Liver (tissue), 8 donors: ENCODE measurements at regions not wholly inside any gene's neighbourhood (a gene's known extent, or its start where the extent isn't known, plus 50 kb on each side); places are given as distances from the start of the nearest gene placed in this dataset.

Experiments used
- DNase-seq: peaks from one replicate; pipeline ENCODE4 v3.0.0-alpha.2; 2017; ENCODE audit warnings: low spot score
- H3K27ac ChIP-seq, 2 donors: one replicate each; pipeline ENCODE4 v1.7.0; 2013; ENCODE audit warnings: inconsistent platforms in 2 of 2, low read length in 2 of 2, control low read depth in 1 of 2, low read depth in 1 of 2, mild to moderate bottlenecking in 1 of 2
- H3K27me3 ChIP-seq, 4 donors: one replicate each; pipeline versions ENCODE4 v1.6.1 to v1.7.0; 2013; ENCODE audit warnings: low read length in 3 of 4, inconsistent platforms in 1 of 4, mild to moderate bottlenecking in 1 of 4, moderate library complexity in 1 of 4; ENCODE audit not compliant: control insufficient read depth in 4 of 4, insufficient read depth in 4 of 4
- H3K36me3 ChIP-seq, 4 donors: one replicate each; pipeline versions ENCODE4 v1.6.1 to v1.7.0; 2013; ENCODE audit warnings: low read length in 3 of 4, mild to moderate bottlenecking in 3 of 4, low read depth in 1 of 4, moderate library complexity in 1 of 4; ENCODE audit not compliant: control insufficient read depth in 4 of 4, insufficient read depth in 3 of 4
- H3K4me1 ChIP-seq, 4 donors: one replicate each; pipeline versions ENCODE4 v1.6.1 to v1.7.0; 2013; ENCODE audit warnings: low read length in 3 of 4, mild to moderate bottlenecking in 3 of 4, moderate library complexity in 1 of 4; ENCODE audit not compliant: control insufficient read depth in 4 of 4, insufficient read depth in 4 of 4
- H3K4me3 ChIP-seq, 3 donors: one replicate each; pipeline versions ENCODE4 v1.6.1 to v1.7.0; 2013; ENCODE audit warnings: low read length in 3 of 3, control low read depth in 1 of 3, low read depth in 1 of 3, mild to moderate bottlenecking in 1 of 3
- H3K9ac ChIP-seq, 2 donors: one replicate each; pipeline ENCODE4 v1.7.0; 2013; ENCODE audit warnings: low read length in 2 of 2, mild to moderate bottlenecking in 2 of 2, moderate library complexity in 2 of 2, control low read depth in 1 of 2, low read depth in 1 of 2
- H3K9me3 ChIP-seq, 4 donors: one replicate each; pipeline versions ENCODE4 v1.6.1 to v1.7.0; 2013; ENCODE audit warnings: low read length in 3 of 4; ENCODE audit not compliant: control insufficient read depth in 4 of 4
- EGR1 ChIP-seq, 2 donors: IDR thresholded peaks; 2 replicates each; pipeline ENCODE4 v1.6.1; 2016 to 2018; ENCODE audit warnings: antibody characterized with exemption in 2 of 2, low read depth in 2 of 2
- FOXA1 ChIP-seq: IDR thresholded peaks from 2 replicates; pipeline ENCODE4 v1.6.1; 2016; ENCODE audit warnings: antibody characterized with exemption
- FOXA2 ChIP-seq: IDR thresholded peaks from 2 replicates; pipeline ENCODE4 v1.6.1; 2016; ENCODE audit warnings: antibody characterized with exemption
- GABPA ChIP-seq, 2 donors: IDR thresholded peaks in 1 of 2; conservative IDR thresholded peaks in 1 of 2; 2 replicates each; pipeline ENCODE4 v1.6.1; 2016; ENCODE audit warnings: antibody characterized with exemption in 2 of 2, mild to moderate bottlenecking in 1 of 2, moderate library complexity in 1 of 2
- HNF4A ChIP-seq, 2 donors: conservative IDR thresholded peaks; 2 replicates each; pipeline ENCODE4 v1.6.1; 2016; ENCODE audit warnings: antibody characterized with exemption in 2 of 2, mild to moderate bottlenecking in 2 of 2
- HNF4G ChIP-seq: IDR thresholded peaks from 2 replicates; pipeline ENCODE4 v1.6.1; 2016; ENCODE audit warnings: antibody characterized with exemption
- JUND ChIP-seq, 2 donors: IDR thresholded peaks; 2 replicates each; pipeline ENCODE4 v1.6.1; 2016; ENCODE audit warnings: antibody characterized with exemption in 2 of 2
- NR2F2 ChIP-seq: IDR thresholded peaks from 2 replicates; pipeline ENCODE4 v1.6.1; 2016; ENCODE audit warnings: antibody characterized with exemption
- RAD21 ChIP-seq, 2 donors: IDR thresholded peaks; 2 replicates each; pipeline ENCODE4 v1.6.1; 2016; ENCODE audit warnings: antibody characterized with exemption in 2 of 2, mild to moderate bottlenecking in 2 of 2
- RXRA ChIP-seq, 2 donors: IDR thresholded peaks; 2 replicates each; pipeline ENCODE4 v1.6.1; 2017 to 2018; ENCODE audit warnings: antibody characterized with exemption in 2 of 2, mild to moderate bottlenecking in 1 of 2
- SP1 ChIP-seq: IDR thresholded peaks from 2 replicates; pipeline ENCODE4 v1.6.1; 2018; ENCODE audit warnings: antibody characterized with exemption, mild to moderate bottlenecking
- TAF1 ChIP-seq: conservative IDR thresholded peaks from 2 replicates; pipeline ENCODE4 v1.6.1; 2016; ENCODE audit warnings: antibody characterized with exemption, mild to moderate bottlenecking
- YY1 ChIP-seq: IDR thresholded peaks from 2 replicates; pipeline ENCODE4 v1.6.1; 2016; ENCODE audit warnings: antibody characterized with exemption, mild to moderate bottlenecking
- WGBS: extraction: QIAGEN DNeasy Blood & Tissue Kit; methylation state at CpG from one replicate; pipeline ENCODE4 v1.1.7; 2013; 5-methylcytosine and 5-hydroxymethylcytosine counted together
- TF ChIP-seq, protein P1 (sequence below): IDR thresholded peaks from 2 replicates; pipeline ENCODE4 v1.6.1; 2016; ENCODE audit warnings: antibody characterized with exemption
- TF ChIP-seq, protein P2 (sequence below): IDR thresholded peaks from 2 replicates; pipeline ENCODE4 v1.6.1; 2016; ENCODE audit warnings: antibody characterized with exemption
- TF ChIP-seq, protein P3 (sequence below): fragments of 150-350 bp; IDR thresholded peaks from 2 replicates; pipeline ENCODE4 v1.5.1; 2017; ENCODE audit warnings: improper control_type of control experiment, low read depth, low read length; ENCODE audit not compliant: missing input control
- TF ChIP-seq, protein P4 (sequence below): IDR thresholded peaks from 2 replicates; pipeline ENCODE4 v1.6.1; 2016; ENCODE audit warnings: antibody characterized with exemption
- TF ChIP-seq, protein P5 (sequence below): IDR thresholded peaks from 2 replicates; pipeline ENCODE4 v1.6.1; 2016; ENCODE audit warnings: antibody characterized with exemption, mild to moderate bottlenecking
- donor health status: healthy.
- donor health status: healthy.
- donor health status: healthy.
- donor health status: healthy.
- donor health status: healthy.

DNA sequence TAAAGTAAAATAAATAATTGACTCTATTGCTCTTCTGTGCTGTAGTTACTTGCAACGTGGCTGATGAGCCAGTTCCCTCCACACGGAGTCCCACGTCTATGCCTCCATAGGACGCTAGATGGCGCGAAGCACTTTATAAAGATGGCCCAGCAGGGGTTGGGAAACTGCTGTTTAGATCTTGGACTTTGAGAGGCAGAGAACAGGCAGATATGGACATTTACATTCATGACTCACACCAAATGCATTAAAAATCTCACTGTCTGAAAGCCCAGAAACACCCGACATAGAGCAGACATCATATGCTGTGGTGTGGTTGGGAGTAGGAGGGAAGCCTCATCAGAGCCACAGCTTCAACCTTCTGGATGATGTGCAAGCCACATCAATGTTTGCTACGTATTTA, 643.1 kb upstream of the ARGLU1 start:
- Histone ChIP-seq H3K27me3 (peaks cover 0 to 7% (median 0%) of the 10 kb centered on the region in 4 donors), H3K9ac (no peak overlapping the region), H3K27ac (no peak overlapping the region), H3K4me3 (no peak overlapping the region), H3K9me3 (no peaks in the 10 kb centered on the region), H3K4me1 (no peaks in the 10 kb centered on the region), H3K36me3 (no peaks in the 10 kb centered on the region)
- 10% methylated on average over 8 of the region's 8 CpGs for WGBS
- peak; percentile 62 for DNase-seq
- TF ChIP-seq, protein P1, sequence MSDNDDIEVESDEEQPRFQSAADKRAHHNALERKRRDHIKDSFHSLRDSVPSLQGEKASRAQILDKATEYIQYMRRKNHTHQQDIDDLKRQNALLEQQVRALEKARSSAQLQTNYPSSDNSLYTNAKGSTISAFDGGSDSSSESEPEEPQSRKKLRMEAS = no peak
- TF ChIP-seq EGR1 (IDR thresholded peaks at IDR 0.05; ENCODE audit: low read depth in 2 of 2) = no peak
- no peak for TF ChIP-seq SP1
- TF ChIP-seq JUND (IDR thresholded peaks at IDR 0.05) = no peak
- peak; percentile 63 to 74 for TF ChIP-seq HNF4A (conservative IDR thresholded peaks at IDR 0.05)
- TF ChIP-seq, protein P2, sequence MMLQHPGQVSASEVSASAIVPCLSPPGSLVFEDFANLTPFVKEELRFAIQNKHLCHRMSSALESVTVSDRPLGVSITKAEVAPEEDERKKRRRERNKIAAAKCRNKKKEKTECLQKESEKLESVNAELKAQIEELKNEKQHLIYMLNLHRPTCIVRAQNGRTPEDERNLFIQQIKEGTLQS = peak; percentile 40
- TF ChIP-seq, protein P3, sequence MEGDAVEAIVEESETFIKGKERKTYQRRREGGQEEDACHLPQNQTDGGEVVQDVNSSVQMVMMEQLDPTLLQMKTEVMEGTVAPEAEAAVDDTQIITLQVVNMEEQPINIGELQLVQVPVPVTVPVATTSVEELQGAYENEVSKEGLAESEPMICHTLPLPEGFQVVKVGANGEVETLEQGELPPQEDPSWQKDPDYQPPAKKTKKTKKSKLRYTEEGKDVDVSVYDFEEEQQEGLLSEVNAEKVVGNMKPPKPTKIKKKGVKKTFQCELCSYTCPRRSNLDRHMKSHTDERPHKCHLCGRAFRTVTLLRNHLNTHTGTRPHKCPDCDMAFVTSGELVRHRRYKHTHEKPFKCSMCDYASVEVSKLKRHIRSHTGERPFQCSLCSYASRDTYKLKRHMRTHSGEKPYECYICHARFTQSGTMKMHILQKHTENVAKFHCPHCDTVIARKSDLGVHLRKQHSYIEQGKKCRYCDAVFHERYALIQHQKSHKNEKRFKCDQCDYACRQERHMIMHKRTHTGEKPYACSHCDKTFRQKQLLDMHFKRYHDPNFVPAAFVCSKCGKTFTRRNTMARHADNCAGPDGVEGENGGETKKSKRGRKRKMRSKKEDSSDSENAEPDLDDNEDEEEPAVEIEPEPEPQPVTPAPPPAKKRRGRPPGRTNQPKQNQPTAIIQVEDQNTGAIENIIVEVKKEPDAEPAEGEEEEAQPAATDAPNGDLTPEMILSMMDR = peak; percentile 96
- peak; percentile 31 for TF ChIP-seq YY1
- peak; percentile 46 for TF ChIP-seq HNF4G
- no peak for TF ChIP-seq RXRA (IDR thresholded peaks at IDR 0.05)
- TF ChIP-seq RAD21 (IDR thresholded peaks at IDR 0.05) = peak; percentile 88 to 91

DNA sequence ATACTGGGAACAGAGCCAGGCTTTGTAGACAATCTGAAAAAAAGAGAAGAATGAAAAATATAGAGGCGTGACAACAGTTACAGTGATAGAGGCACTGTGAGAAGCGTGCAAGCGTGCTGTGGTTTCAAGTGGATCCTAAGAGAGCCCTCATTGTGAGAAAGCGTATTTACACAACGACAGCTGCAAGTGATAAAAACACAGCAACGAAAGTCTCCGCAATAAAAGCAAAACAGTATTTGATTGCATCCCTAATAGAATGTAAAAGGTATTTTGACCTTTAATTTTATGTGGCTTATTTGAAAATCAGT, 642.7 kb upstream of the ARGLU1 start:
- no peaks in the 10 kb centered on the region for H3K9me3 ChIP-seq
- no peak for DNase-seq
- peaks cover 0 to 7% (median 0%) of the 10 kb centered on the region in 4 donors for H3K27me3 ChIP-seq
- no peaks in the 10 kb centered on the region for H3K4me1 ChIP-seq
- WGBS = 35% methylated on average over 7 of the region's 7 CpGs
- TF ChIP-seq, protein P1 = no peak
- TF ChIP-seq, protein P2 = no peak
- TF ChIP-seq SP1 (no peak), YY1 (no peak), HNF4G (no peak), TAF1 (no peak), RAD21 (IDR thresholded peaks at IDR 0.05) (no peak), EGR1 (IDR thresholded peaks at IDR 0.05; ENCODE audit: low read depth in 2 of 2) (no peak), FOXA2 (no peak), NR2F2 (no peak), JUND (IDR thresholded peaks at IDR 0.05) (no peak), GABPA (IDR thresholded peaks at IDR 0.05 in 1 of 2, conservative IDR thresholded peaks at IDR 0.05 in 1 of 2) (no peak), FOXA1 (no peak), HNF4A (conservative IDR thresholded peaks at IDR 0.05) (no peak), RXRA (IDR thresholded peaks at IDR 0.05) (no peak)
- TF ChIP-seq, protein P4, sequence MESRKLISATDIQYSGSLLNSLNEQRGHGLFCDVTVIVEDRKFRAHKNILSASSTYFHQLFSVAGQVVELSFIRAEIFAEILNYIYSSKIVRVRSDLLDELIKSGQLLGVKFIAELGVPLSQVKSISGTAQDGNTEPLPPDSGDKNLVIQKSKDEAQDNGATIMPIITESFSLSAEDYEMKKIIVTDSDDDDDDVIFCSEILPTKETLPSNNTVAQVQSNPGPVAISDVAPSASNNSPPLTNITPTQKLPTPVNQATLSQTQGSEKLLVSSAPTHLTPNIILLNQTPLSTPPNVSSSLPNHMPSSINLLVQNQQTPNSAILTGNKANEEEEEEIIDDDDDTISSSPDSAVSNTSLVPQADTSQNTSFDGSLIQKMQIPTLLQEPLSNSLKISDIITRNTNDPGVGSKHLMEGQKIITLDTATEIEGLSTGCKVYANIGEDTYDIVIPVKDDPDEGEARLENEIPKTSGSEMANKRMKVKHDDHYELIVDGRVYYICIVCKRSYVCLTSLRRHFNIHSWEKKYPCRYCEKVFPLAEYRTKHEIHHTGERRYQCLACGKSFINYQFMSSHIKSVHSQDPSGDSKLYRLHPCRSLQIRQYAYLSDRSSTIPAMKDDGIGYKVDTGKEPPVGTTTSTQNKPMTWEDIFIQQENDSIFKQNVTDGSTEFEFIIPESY = no peak
- TF ChIP-seq, protein P5, sequence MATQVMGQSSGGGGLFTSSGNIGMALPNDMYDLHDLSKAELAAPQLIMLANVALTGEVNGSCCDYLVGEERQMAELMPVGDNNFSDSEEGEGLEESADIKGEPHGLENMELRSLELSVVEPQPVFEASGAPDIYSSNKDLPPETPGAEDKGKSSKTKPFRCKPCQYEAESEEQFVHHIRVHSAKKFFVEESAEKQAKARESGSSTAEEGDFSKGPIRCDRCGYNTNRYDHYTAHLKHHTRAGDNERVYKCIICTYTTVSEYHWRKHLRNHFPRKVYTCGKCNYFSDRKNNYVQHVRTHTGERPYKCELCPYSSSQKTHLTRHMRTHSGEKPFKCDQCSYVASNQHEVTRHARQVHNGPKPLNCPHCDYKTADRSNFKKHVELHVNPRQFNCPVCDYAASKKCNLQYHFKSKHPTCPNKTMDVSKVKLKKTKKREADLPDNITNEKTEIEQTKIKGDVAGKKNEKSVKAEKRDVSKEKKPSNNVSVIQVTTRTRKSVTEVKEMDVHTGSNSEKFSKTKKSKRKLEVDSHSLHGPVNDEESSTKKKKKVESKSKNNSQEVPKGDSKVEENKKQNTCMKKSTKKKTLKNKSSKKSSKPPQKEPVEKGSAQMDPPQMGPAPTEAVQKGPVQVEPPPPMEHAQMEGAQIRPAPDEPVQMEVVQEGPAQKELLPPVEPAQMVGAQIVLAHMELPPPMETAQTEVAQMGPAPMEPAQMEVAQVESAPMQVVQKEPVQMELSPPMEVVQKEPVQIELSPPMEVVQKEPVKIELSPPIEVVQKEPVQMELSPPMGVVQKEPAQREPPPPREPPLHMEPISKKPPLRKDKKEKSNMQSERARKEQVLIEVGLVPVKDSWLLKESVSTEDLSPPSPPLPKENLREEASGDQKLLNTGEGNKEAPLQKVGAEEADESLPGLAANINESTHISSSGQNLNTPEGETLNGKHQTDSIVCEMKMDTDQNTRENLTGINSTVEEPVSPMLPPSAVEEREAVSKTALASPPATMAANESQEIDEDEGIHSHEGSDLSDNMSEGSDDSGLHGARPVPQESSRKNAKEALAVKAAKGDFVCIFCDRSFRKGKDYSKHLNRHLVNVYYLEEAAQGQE = no peak
- TF ChIP-seq, protein P3 = no peak
- no peak overlapping the region for H3K9ac ChIP-seq
- no peak overlapping the region for H3K27ac ChIP-seq
- H3K4me3 ChIP-seq = no peak overlapping the region
- no peaks in the 10 kb centered on the region for H3K36me3 ChIP-seq
